A549 (cell line): ENCODE measurements at regions not wholly inside any gene's neighbourhood (a gene's known extent, or its start where the extent isn't known, plus 50 kb on each side); places are given as distances from the start of the nearest gene placed in this dataset.

ENCODE experiments used
- ATAC-seq, 2 experiments: fragments of 200-7000 bp in 1 of 2; fragments of >200 bp in 1 of 2; cut with Nextera tagmentation in 1 of 2; cut with Tn5 transposase in 1 of 2; 3 replicates each; pipeline versions ENCODE4 v1.8.0 to v1.9.1; 2018 to 2020; ENCODE audit warnings: mild to moderate bottlenecking in 1 of 2, moderate library complexity in 1 of 2
- CTCF ChIA-PET: fragments of 300-600 bp; sonication (Branson Sonifier 250); formaldehyde crosslinking; extraction: SDS; loops from one replicate; lab custom pipeline; 2021; ENCODE audit warnings: antibody characterized with exemption, inconsistent platforms; lab: Yijun Ruan, JAX
- POLR2A ChIA-PET: fragments of 350-600 bp; formaldehyde crosslinking; extraction: SDS; loops from one replicate; lab custom pipeline; 2021; ENCODE audit warnings: antibody characterized with exemption, inconsistent platforms; lab: Yijun Ruan, JAX
- DNase-seq, 2 experiments: peaks; one replicate each; pipeline versions ENCODE4 v3.0.0 to v3.0.0-alpha.2; 2011 to 2016; ENCODE audit warnings: low read depth in 1 of 2, low spot score in 1 of 2
- FAIRE-seq: peaks from 2 replicates; lab custom pipeline; 2011; peaks lifted over from hg19 to GRCh38; lab: Jason Lieb, UNC
- H3K27ac ChIP-seq, 2 experiments: fragments of >200 bp; sonication (Bioruptor Twin); formaldehyde crosslinking; 3 replicates each; pipeline ENCODE4 v1.5.1; 2016 to 2017
- H3K4me1 ChIP-seq: fragments of >200 bp; sonication (Bioruptor Twin); formaldehyde crosslinking; 3 replicates; pipeline ENCODE4 v1.6.1; 2016
- H3K4me2 ChIP-seq: fragments of >200 bp; sonication (Bioruptor Twin); formaldehyde crosslinking; 3 replicates; pipeline ENCODE4 v1.6.1; 2016
- H3K4me3 ChIP-seq: fragments of >200 bp; sonication (Bioruptor Twin); formaldehyde crosslinking; 3 replicates; pipeline ENCODE4 v1.5.1; 2016
- H3K9me3 ChIP-seq: fragments of >200 bp; sonication (Bioruptor Twin); formaldehyde crosslinking; 3 replicates; pipeline ENCODE4 v1.6.1; 2016
- BHLHE40 ChIP-seq: IDR thresholded peaks from 2 replicates; pipeline ENCODE4 v1.6.1; 2012; ENCODE audit warnings: low read depth, low read length, inconsistent platforms
- CHD4 ChIP-seq: fragments of 200-600 bp; sonication (generic); IDR thresholded peaks from 2 replicates; pipeline ENCODE4 v1.6.1; 2016; ENCODE audit warnings: antibody characterized with exemption, mild to moderate bottlenecking, borderline replicate concordance
- CTCF ChIP-seq: fragments of >200 bp; sonication (Bioruptor Twin); formaldehyde crosslinking; IDR thresholded peaks from 3 replicates; pipeline ENCODE4 v1.5.1; 2016
- EHMT2 ChIP-seq: fragments of 200-600 bp; sonication (generic); IDR thresholded peaks from 2 replicates; pipeline ENCODE4 v1.6.1; 2016; ENCODE audit warnings: antibody characterized with exemption, low read depth, mild to moderate bottlenecking, moderate library complexity
- ELK1 ChIP-seq: fragments of 150-350 bp; IDR thresholded peaks from 2 replicates; pipeline ENCODE4 v1.6.1; 2014; ENCODE audit warnings: low read depth, mild to moderate bottlenecking, low read length
- ESRRA ChIP-seq: fragments of 150-350 bp; IDR thresholded peaks from 2 replicates; pipeline ENCODE4 v1.6.1; 2014; ENCODE audit warnings: mild to moderate bottlenecking, low read length, borderline replicate concordance
- FOSL2 ChIP-seq, 2 experiments: fragments of 450-650 bp in 1 of 2; fragments of >200 bp in 1 of 2; sonication (Bioruptor Twin) in 1 of 2; formaldehyde crosslinking; IDR thresholded peaks; 2 replicates each; pipeline versions ENCODE4 v1.5.0 to v1.6.1; 2016 to 2020; ENCODE audit warnings: mild to moderate bottlenecking in 1 of 2, moderate library complexity in 1 of 2
- HOXB13 ChIP-seq: fragments of 250-450 bp; sonication (Bioruptor Pico); IDR thresholded peaks from 2 replicates; pipeline ENCODE4 v1.5.0; 2020; ENCODE audit warnings: low read depth, mild to moderate bottlenecking, moderate library complexity
- HOXB5 ChIP-seq: fragments of 250-450 bp; sonication (Bioruptor Pico); IDR thresholded peaks from 2 replicates; pipeline ENCODE4 v1.5.0; 2020; ENCODE audit warnings: mild to moderate bottlenecking, moderate library complexity
- JUN ChIP-seq, 2 experiments: fragments of >200 bp; sonication (Bioruptor Twin); formaldehyde crosslinking; IDR thresholded peaks; 2 replicates in 1 of 2; 3 replicates in 1 of 2; pipeline ENCODE4 v1.6.1; 2016 to 2017
- KDM5A ChIP-seq: fragments of 200-600 bp; sonication (generic); IDR thresholded peaks from 2 replicates; pipeline ENCODE4 v1.6.1; 2016; ENCODE audit warnings: antibody characterized with exemption, mild to moderate bottlenecking
- MAFK ChIP-seq: fragments of 450-650 bp; IDR thresholded peaks from 2 replicates; pipeline ENCODE4 v1.6.1; 2014; ENCODE audit not compliant: partially characterized antibody
- MAZ ChIP-seq: fragments of 150-350 bp; IDR thresholded peaks from 2 replicates; pipeline ENCODE4 v1.6.1; 2014; ENCODE audit warnings: antibody characterized with exemption, low read depth, low read length, borderline replicate concordance
- MYC ChIP-seq: IDR thresholded peaks from 2 replicates; pipeline ENCODE4 v1.6.1; 2012; ENCODE audit warnings: mild to moderate bottlenecking, inconsistent platforms, low read length, improper control_type of control experiment, borderline replicate concordance
- POLR2AphosphoS2 ChIP-seq: conservative IDR thresholded peaks from 2 replicates; pipeline ENCODE4 v1.6.1; 2012; ENCODE audit warnings: low read length, improper control_type of control experiment, inconsistent platforms
- RARB ChIP-seq: fragments of 250-450 bp; sonication (Bioruptor Pico); IDR thresholded peaks from 2 replicates; pipeline ENCODE4 v1.8.0; 2021; ENCODE audit warnings: mild to moderate bottlenecking, moderate library complexity
- TFCP2L1 ChIP-seq: fragments of 250-450 bp; sonication (Bioruptor Pico); IDR thresholded peaks from 2 replicates; pipeline ENCODE4 v1.5.0; 2021; ENCODE audit warnings: mild to moderate bottlenecking
- TP53 ChIP-seq: fragments of 250-450 bp; sonication (Bioruptor Pico); IDR thresholded peaks from 2 replicates; pipeline ENCODE4 v1.5.0; 2021; ENCODE audit warnings: mild to moderate bottlenecking, moderate library complexity
- ZSCAN20 ChIP-seq: fragments of 250-450 bp; sonication (Bioruptor Pico); IDR thresholded peaks from 2 replicates; pipeline ENCODE4 v1.8.0; 2022; ENCODE audit warnings: mild to moderate bottlenecking, moderate library complexity
- WGBS: methylation state at CpG from one replicate; pipeline ENCODE4 v1.1.6; 2017; ENCODE audit errors: missing lambda C conversion rate; 5-methylcytosine and 5-hydroxymethylcytosine counted together

- H3K4me2 ChIP-seq, result no peak overlapping the region
- no peaks in the 10 kb centered on the region for H3K9me3 ChIP-seq
- no peak overlapping the region for H3K27ac ChIP-seq
- ATAC-seq (no peak), FAIRE-seq (no peak), DNase-seq (no peak)
- POLR2A ChIA-PET, result no interaction called here
- H3K4me3 ChIP-seq, result no peak overlapping the region
- 92% methylated on average over 5 of the region's 5 CpGs for WGBS
- TF ChIP-seq CHD4, result no peak
- TF ChIP-seq RARB, result no peak
- no peak for TF ChIP-seq TFCP2L1 (CRISPR knock-in tag)
- no peak for TF ChIP-seq HOXB5
- TF ChIP-seq KDM5A, result no peak
- CTCF ChIA-PET, result interaction anchor here (0.7 to 3.6 kb wide), 5 partner anchors 13 to 163 kb away, joined by 3 to 22 read pairs (median 5); no protein-coding TSS in a partner anchor
- H3K4me1 ChIP-seq, result no peaks in the 10 kb centered on the region
These were observed 102.3 kb upstream of the SMAD3 start for GRCh38 chr15:66963084-66963483.

GRCh38 chr15:66963710-66964109, 101.7 kb upstream of the SMAD3 start:
- no peak for ATAC-seq
- no peak for FAIRE-seq
- Histone ChIP-seq H3K4me2 (no peak overlapping the region), H3K9me3 (no peaks in the 10 kb centered on the region)
- no peak for DNase-seq
- POLR2A ChIA-PET, result no interaction called here
- TF ChIP-seq MAFK (peak; percentile 51), CTCF (no peak)
- TF ChIP-seq, all 56 proteins: peak for 1
- Histone ChIP-seq H3K27ac (no peak overlapping the region), H3K4me3 (no peak overlapping the region), H3K4me1 (no peaks in the 10 kb centered on the region)
- 92% methylated on average over 1 of the region's 1 CpG for WGBS
- CTCF ChIA-PET, result interaction anchor here (2.6 to 3.6 kb wide), 2 partner anchors 18 to 162 kb away, joined by 7 to 22 read pairs; no protein-coding TSS in a partner anchor

GRCh38 chr15:66964111-66964738, 101.2 kb upstream of the SMAD3 start:
- CTCF ChIA-PET, result interaction anchor here (2.5 to 3.6 kb wide), 2 partner anchors 19 to 100 kb away, joined by 8 to 22 read pairs; no protein-coding TSS in a partner anchor
- POLR2A ChIA-PET, result no interaction called here

GRCh38 chr15:66964791-66965190, 100.6 kb upstream of the SMAD3 start:
- Histone ChIP-seq H3K4me3 (no peak overlapping the region), H3K9me3 (no peaks in the 10 kb centered on the region), H3K4me1 (no peaks in the 10 kb centered on the region), H3K4me2 (no peak overlapping the region), H3K27ac (peak overlapping the region in 1 of 2 experiments; percentile 3; a peak in 2 of 6 replicates)
- DNase-seq (no peak), FAIRE-seq (no peak), ATAC-seq (no peak; a peak in 1 of 6 replicates)
- POLR2A ChIA-PET, result no interaction called here
- CTCF ChIA-PET, result interaction anchor here (0.8 to 2.5 kb wide), 4 partner anchors 11 to 339 kb away, joined by 3 to 8 read pairs (median 8); no protein-coding TSS in a partner anchor
- WGBS, result 86% methylated on average over 9 of the region's 9 CpGs
- TF ChIP-seq POLR2AphosphoS2 (no peak), TFCP2L1 (CRISPR knock-in tag) (no peak), JUN (IDR thresholded peaks at IDR 0.05) (no peak), ESRRA (no peak)

More at GRCh38 chr15:66964111-66964738, 101.2 kb upstream of the SMAD3 start:
- Histone ChIP-seq H3K9me3 (no peaks in the 10 kb centered on the region), H3K4me1 (no peaks in the 10 kb centered on the region), H3K4me3 (no peak overlapping the region), H3K4me2 (no peak overlapping the region), H3K27ac (no peak overlapping the region; a peak in 1 of 6 replicates)
- ATAC-seq, result no peak
- no peak for DNase-seq
- 96% methylated on average over 9 of the region's 9 CpGs for WGBS
- TF ChIP-seq HOXB13 (CRISPR knock-in tag) (no peak), TP53 (CRISPR knock-in tag) (no peak), MYC (no peak), FOSL2 (IDR thresholded peaks at IDR 0.05) (no peak), FOSL2 (CRISPR knock-in tag; IDR thresholded peaks at IDR 0.05) (no peak), ELK1 (no peak), ZSCAN20 (CRISPR knock-in tag) (no peak), EHMT2 (no peak), BHLHE40 (no peak), MAZ (no peak)
- no peak for FAIRE-seq
